ENCODE measurements at regions not wholly inside any gene's neighbourhood (a gene's known extent, or its start where the extent isn't known, plus 50 kb on each side); places are given as distances from the start of the nearest gene placed in this dataset.

DNA sequence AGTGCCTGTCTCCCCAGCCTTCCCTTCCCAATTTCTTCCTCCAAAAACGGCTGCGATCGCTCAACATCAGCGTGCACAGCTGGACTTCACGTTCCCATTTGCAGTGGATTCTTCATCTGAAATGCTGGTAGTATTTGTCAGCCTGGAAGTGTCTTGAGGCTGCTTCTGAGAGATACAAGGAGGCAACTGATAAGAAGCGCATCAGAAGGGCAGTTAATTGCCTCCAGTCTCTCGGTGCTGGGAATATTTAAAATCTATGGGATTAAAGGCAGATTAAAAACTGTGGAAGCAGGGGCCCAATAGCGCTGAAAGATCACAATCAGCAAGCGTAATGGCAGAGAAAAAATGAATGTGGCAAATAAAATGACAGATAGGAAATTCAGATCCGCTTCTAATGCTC, 450.0 kb downstream of the GATA3 start:
- Histone ChIP-seq H3K36me3 (ENCODE audit: control insufficient read depth in 2 of 2, insufficient read depth in 2 of 2, low read length in 2 of 2) (no peaks in the 10 kb centered on the region), H3K9me3 (ENCODE audit: control insufficient read depth in 2 of 2, low read length in 2 of 2) (no peaks in the 10 kb centered on the region), H3K4me3 (ENCODE audit: low read length in 2 of 2) (no peak overlapping the region), H3K27me3 (ENCODE audit: control insufficient read depth in 1 of 2, insufficient read depth in 2 of 2, low read length in 2 of 2) (peaks cover 0 to 6% of the 10 kb centered on the region in 2 donors), H3K9ac (ENCODE audit: low read length in 2 of 2) (no peak overlapping the region), H3K27ac (ENCODE audit: low read length) (no peak overlapping the region), H3K4me1 (ENCODE audit: control insufficient read depth, insufficient read depth, low read length) (no peaks in the 10 kb centered on the region)

DNA sequence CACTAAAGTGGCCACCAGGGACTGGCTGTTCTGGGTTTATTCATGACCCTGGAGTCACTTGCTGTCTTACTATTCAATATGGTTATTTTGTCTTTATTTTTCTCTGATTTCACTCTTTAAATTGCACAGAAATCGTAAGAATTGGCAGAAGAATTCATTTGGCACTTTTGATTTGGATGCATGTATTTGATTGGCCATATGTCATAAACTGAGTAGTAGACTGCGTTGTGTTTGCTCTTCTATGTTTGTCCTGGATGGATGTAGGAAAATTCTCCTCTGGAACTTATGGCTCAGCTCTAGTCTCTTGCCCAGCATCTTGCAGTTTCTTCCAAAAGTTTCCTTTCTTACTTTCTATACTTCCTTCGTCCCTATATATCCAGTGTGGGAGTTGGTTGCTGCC, 452.7 kb downstream of the GATA3 start:
- Histone ChIP-seq H3K9ac (ENCODE audit: low read length in 2 of 2) (no peak overlapping the region), H3K4me3 (ENCODE audit: low read length in 2 of 2) (no peak overlapping the region), H3K27me3 (ENCODE audit: control insufficient read depth in 1 of 2, insufficient read depth in 2 of 2, low read length in 2 of 2) (peaks cover 0 to 6% of the 10 kb centered on the region in 2 donors), H3K36me3 (ENCODE audit: control insufficient read depth in 2 of 2, insufficient read depth in 2 of 2, low read length in 2 of 2) (no peaks in the 10 kb centered on the region), H3K27ac (ENCODE audit: low read length) (no peak overlapping the region), H3K9me3 (ENCODE audit: control insufficient read depth in 2 of 2, low read length in 2 of 2) (no peaks in the 10 kb centered on the region), H3K4me1 (ENCODE audit: control insufficient read depth, insufficient read depth, low read length) (no peaks in the 10 kb centered on the region)

DNA sequence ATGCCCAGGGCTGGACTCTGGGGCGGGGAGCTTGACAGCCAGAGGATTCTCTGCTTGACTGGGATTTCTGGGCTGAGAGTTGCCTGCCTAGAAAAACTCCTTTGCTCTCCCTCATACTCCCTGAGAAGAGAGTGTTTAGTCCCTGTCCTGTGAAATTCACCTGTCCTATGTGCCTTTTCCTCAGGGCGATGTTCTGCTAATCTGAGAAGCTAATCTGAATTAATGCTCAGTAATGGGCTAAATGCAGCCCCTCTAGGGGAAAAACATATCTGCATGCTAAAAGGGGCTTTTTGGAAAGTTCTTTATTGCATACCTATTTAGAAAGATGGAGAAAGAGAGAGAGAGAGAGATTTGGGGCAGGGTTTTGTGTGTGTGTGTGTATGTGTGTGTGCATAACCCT, 454.4 kb downstream of the GATA3 start:
- Histone ChIP-seq H3K9me3 (ENCODE audit: control insufficient read depth in 2 of 2, low read length in 2 of 2) (no peaks in the 10 kb centered on the region), H3K9ac (ENCODE audit: low read length in 2 of 2) (no peak overlapping the region), H3K27ac (ENCODE audit: low read length) (no peak overlapping the region)

DNA sequence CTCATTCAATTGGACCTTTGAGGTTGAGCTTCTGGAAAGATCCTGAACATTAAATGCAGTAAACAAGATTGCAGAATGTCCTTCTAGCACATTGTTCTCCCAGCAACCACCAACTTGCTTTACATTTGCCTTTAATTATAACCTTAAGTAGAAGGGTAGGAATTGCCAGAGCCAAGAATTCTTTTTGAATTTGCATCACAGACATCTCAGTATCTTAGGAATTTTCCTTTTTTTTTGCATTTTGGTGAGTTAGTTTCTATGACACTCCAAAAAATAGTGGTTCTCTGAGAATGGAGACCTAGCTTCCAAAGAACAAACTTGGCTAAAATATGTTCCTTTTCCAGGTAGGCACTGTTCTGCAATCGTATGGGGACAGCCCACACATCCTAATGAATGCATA, 456.0 kb downstream of the GATA3 start:
- H3K4me1 ChIP-seq (ENCODE audit: control insufficient read depth, insufficient read depth, low read length): no peaks in the 10 kb centered on the region
- no peaks in the 10 kb centered on the region for H3K9me3 ChIP-seq (ENCODE audit: control insufficient read depth in 2 of 2, low read length in 2 of 2)
- no peak overlapping the region for H3K9ac ChIP-seq (ENCODE audit: low read length in 2 of 2)
- H3K27me3 ChIP-seq (ENCODE audit: control insufficient read depth in 1 of 2, insufficient read depth in 2 of 2, low read length in 2 of 2): peaks cover 0 to 5% of the 10 kb centered on the region in 2 donors
- H3K27ac ChIP-seq (ENCODE audit: low read length): no peak overlapping the region
- H3K36me3 ChIP-seq (ENCODE audit: control insufficient read depth in 2 of 2, insufficient read depth in 2 of 2, low read length in 2 of 2): no peaks in the 10 kb centered on the region
- no peak overlapping the region for H3K4me3 ChIP-seq (ENCODE audit: low read length in 2 of 2)

More for the DNA sequence above, 454.4 kb downstream of the GATA3 start:
- Histone ChIP-seq H3K36me3 (ENCODE audit: control insufficient read depth in 2 of 2, insufficient read depth in 2 of 2, low read length in 2 of 2) (no peaks in the 10 kb centered on the region), H3K4me1 (ENCODE audit: control insufficient read depth, insufficient read depth, low read length) (no peaks in the 10 kb centered on the region), H3K27me3 (ENCODE audit: control insufficient read depth in 1 of 2, insufficient read depth in 2 of 2, low read length in 2 of 2) (peaks cover 0 to 6% of the 10 kb centered on the region in 2 donors), H3K4me3 (ENCODE audit: low read length in 2 of 2) (no peak overlapping the region)

DNA sequence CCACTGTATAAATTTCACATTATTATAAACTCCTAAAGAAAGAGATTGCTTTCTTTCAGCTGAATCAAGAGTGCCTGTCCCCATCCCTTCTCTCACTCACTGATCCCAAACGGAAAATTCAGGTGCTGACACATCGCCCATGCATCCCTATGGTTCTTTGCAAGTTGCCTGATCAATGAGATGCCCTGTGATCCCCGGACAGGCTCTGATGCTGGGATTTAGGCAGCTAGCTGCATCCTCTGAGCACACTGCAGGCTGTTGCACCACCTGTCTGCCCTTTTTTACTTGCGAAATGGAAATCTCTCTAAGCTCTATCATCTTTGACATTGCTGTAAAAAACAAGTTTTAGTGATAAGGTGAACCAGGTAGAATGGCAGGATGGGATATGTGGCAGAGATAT, 456.5 kb downstream of the GATA3 start:
- Histone ChIP-seq H3K27me3 (ENCODE audit: control insufficient read depth in 1 of 2, insufficient read depth in 2 of 2, low read length in 2 of 2) (peaks cover 0 to 3% of the 10 kb centered on the region in 2 donors), H3K27ac (ENCODE audit: low read length) (no peak overlapping the region), H3K9me3 (ENCODE audit: control insufficient read depth in 2 of 2, low read length in 2 of 2) (no peaks in the 10 kb centered on the region), H3K9ac (ENCODE audit: low read length in 2 of 2) (no peak overlapping the region), H3K4me1 (ENCODE audit: control insufficient read depth, insufficient read depth, low read length) (no peaks in the 10 kb centered on the region), H3K36me3 (ENCODE audit: control insufficient read depth in 2 of 2, insufficient read depth in 2 of 2, low read length in 2 of 2) (no peaks in the 10 kb centered on the region), H3K4me3 (ENCODE audit: low read length in 2 of 2) (no peak overlapping the region)

DNA sequence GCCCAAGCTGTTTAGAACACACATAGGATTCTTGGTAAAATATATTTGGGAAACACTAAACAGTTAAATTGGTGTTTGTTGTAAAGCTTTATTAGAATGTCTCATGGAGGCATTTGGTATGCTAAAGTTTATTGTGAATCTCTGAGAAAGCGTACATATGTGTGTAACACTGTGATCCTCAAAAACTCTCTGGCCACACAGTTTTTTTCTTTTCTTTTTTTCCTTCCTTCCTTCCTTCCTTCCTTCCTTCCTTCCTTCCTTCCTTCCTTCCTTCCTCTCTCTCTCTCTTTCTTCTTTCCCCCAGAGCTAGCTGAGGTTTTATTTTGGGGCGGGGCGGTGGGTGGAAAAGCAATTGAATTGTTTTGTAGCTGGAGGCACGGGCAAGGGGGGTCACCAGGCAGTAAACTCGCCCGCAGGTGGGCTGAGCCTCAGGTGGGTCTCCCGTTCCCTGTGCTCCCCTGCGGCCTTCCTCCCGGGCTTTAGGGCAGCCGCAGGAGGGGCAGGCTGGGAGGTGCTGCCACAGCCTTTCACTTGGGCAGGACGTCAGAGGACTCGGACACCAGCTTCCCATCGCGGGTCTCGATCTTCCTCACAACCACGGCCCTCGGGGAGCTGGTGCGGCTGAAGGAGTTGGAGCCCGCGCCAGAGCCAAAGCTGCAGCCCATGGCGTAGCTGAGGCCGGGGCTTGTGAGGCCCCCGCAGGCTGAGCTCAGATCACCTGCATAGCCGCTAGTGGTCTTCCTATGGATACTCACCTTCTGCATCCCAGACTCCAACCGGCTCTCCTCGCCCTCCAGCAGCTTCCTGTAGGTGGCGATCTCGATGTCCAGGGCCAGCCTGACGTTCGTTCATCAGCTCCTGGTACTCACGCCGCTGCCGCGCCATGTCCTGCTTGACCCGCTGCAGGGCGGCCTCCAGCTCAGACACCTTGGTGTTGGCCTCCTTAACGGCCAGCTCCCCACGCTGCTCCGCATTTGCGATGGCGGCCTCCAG, 459.0 kb downstream of the GATA3 start:
- no peaks in the 10 kb centered on the region for H3K27me3 ChIP-seq (ENCODE audit: control insufficient read depth in 1 of 2, insufficient read depth in 2 of 2, low read length in 2 of 2)
- no peaks in the 10 kb centered on the region for H3K9me3 ChIP-seq (ENCODE audit: control insufficient read depth in 2 of 2, low read length in 2 of 2)
- no peaks in the 10 kb centered on the region for H3K4me1 ChIP-seq (ENCODE audit: control insufficient read depth, insufficient read depth, low read length)
- H3K27ac ChIP-seq (ENCODE audit: low read length): no peak overlapping the region
- H3K4me3 ChIP-seq (ENCODE audit: low read length in 2 of 2): no peak overlapping the region
- H3K9ac ChIP-seq (ENCODE audit: low read length in 2 of 2): no peak overlapping the region
- H3K36me3 ChIP-seq (ENCODE audit: control insufficient read depth in 2 of 2, insufficient read depth in 2 of 2, low read length in 2 of 2): no peaks in the 10 kb centered on the region

DNA sequence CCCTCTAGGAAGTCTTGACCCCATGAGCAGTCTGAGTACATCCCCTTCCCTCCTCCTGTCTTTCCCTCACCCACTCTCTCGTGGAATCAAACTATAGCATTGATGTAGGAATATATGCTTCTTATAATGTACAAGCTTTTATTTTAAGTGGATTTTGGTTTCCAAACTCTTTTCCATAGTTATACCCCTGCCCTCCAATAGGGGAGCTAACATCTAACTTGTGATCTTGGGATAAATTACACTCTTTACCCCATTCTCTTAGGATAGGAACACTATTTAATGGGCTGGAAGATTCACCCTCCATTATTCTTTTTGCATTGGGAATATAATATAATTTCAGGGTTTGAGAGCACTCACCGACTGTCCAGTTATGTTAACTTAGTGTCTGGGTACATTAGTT, 465.9 kb downstream of the GATA3 start:
- Histone ChIP-seq H3K9me3 (ENCODE audit: control insufficient read depth in 2 of 2, low read length in 2 of 2) (no peaks in the 10 kb centered on the region), H3K4me1 (ENCODE audit: control insufficient read depth, insufficient read depth, low read length) (no peaks in the 10 kb centered on the region), H3K9ac (ENCODE audit: low read length in 2 of 2) (no peak overlapping the region), H3K27ac (ENCODE audit: low read length) (no peak overlapping the region), H3K4me3 (ENCODE audit: low read length in 2 of 2) (no peak overlapping the region), H3K36me3 (ENCODE audit: control insufficient read depth in 2 of 2, insufficient read depth in 2 of 2, low read length in 2 of 2) (no peaks in the 10 kb centered on the region), H3K27me3 (ENCODE audit: control insufficient read depth in 1 of 2, insufficient read depth in 2 of 2, low read length in 2 of 2) (no peaks in the 10 kb centered on the region)

DNA sequence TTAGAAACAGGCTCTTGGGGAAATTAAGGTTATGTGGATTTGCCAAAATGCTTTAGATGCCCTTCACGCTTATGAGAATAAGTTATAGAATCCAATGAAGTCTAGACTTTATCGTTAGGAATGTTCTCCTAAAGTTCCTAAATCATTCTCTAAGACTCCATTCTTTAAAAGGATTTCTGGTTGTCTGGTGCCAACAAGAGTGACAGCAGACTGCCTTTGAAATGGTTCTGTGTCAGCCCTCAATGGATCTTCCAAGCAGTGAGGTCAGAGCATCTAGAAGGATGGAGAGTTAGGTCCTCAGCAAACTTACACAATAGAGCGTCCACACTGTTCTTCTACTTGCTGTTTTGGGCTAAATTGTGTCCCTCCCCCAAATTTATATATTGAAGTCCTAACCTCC, 473.3 kb downstream of the GATA3 start:
- H3K36me3 ChIP-seq (ENCODE audit: control insufficient read depth in 2 of 2, insufficient read depth in 2 of 2, low read length in 2 of 2): no peaks in the 10 kb centered on the region
- no peak overlapping the region for H3K27ac ChIP-seq (ENCODE audit: low read length)
- H3K9ac ChIP-seq (ENCODE audit: low read length in 2 of 2): no peak overlapping the region

DNA sequence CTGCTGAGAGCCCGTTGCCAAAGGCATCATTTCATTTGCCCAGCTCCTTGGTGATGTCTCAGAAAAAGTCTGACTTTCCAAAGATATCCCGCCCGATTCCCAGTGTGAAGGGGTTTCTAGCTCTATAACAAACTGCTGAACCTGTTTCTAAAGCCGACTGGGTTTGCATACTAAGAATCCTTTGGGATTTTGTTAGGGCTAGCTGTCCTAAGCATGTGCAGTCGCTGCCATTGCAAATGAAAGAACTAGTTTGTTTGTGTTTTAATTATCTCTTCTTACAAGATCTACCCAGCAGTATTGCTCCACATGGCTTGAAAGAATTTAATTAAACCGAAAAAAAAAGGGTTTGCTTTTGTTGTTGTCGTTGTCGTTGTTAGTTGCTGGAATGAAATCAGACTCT, 476.6 kb downstream of the GATA3 start:
- Histone ChIP-seq H3K9me3 (ENCODE audit: control insufficient read depth in 2 of 2, low read length in 2 of 2) (peaks cover 2 to 4% of the 10 kb centered on the region in 2 donors), H3K4me1 (ENCODE audit: control insufficient read depth, insufficient read depth, low read length) (no peaks in the 10 kb centered on the region), H3K36me3 (ENCODE audit: control insufficient read depth in 2 of 2, insufficient read depth in 2 of 2, low read length in 2 of 2) (no peaks in the 10 kb centered on the region), H3K9ac (ENCODE audit: low read length in 2 of 2) (no peak overlapping the region), H3K27me3 (ENCODE audit: control insufficient read depth in 1 of 2, insufficient read depth in 2 of 2, low read length in 2 of 2) (peaks cover 0 to 2% of the 10 kb centered on the region in 2 donors), H3K4me3 (ENCODE audit: low read length in 2 of 2) (no peak overlapping the region), H3K27ac (ENCODE audit: low read length) (no peak overlapping the region)

More for the DNA sequence above, 473.3 kb downstream of the GATA3 start:
- Histone ChIP-seq H3K4me3 (ENCODE audit: low read length in 2 of 2) (no peak overlapping the region), H3K4me1 (ENCODE audit: control insufficient read depth, insufficient read depth, low read length) (no peaks in the 10 kb centered on the region), H3K9me3 (ENCODE audit: control insufficient read depth in 2 of 2, low read length in 2 of 2) (peaks cover 2 to 4% of the 10 kb centered on the region in 2 donors), H3K27me3 (ENCODE audit: control insufficient read depth in 1 of 2, insufficient read depth in 2 of 2, low read length in 2 of 2) (no peaks in the 10 kb centered on the region)

DNA sequence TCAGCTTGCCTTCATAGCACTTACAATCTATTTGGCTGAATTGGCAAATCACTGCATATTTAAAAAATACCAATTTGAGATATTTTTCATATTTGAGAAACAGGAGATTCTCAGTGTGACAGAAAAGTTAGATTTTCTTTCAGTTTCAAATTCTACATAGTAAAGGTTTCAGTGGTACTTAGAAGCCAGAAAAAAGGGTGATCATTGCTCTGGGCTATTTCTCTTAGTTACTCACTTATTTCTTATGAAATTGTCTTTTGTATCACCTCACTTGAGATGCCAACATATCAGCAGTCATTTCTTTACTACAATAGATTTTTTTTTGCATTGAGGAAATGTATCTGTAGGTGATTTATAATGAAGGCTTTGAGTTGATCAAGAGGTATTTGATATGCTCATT, 478.2 kb downstream of the GATA3 start:
- Histone ChIP-seq H3K4me1 (ENCODE audit: control insufficient read depth, insufficient read depth, low read length) (no peaks in the 10 kb centered on the region), H3K9ac (ENCODE audit: low read length in 2 of 2) (no peak overlapping the region), H3K36me3 (ENCODE audit: control insufficient read depth in 2 of 2, insufficient read depth in 2 of 2, low read length in 2 of 2) (no peaks in the 10 kb centered on the region), H3K27me3 (ENCODE audit: control insufficient read depth in 1 of 2, insufficient read depth in 2 of 2, low read length in 2 of 2) (peaks cover 0 to 2% of the 10 kb centered on the region in 2 donors), H3K9me3 (ENCODE audit: control insufficient read depth in 2 of 2, low read length in 2 of 2) (peaks cover 0 to 4% of the 10 kb centered on the region in 2 donors), H3K27ac (ENCODE audit: low read length) (no peak overlapping the region), H3K4me3 (ENCODE audit: low read length in 2 of 2) (no peak overlapping the region)

DNA sequence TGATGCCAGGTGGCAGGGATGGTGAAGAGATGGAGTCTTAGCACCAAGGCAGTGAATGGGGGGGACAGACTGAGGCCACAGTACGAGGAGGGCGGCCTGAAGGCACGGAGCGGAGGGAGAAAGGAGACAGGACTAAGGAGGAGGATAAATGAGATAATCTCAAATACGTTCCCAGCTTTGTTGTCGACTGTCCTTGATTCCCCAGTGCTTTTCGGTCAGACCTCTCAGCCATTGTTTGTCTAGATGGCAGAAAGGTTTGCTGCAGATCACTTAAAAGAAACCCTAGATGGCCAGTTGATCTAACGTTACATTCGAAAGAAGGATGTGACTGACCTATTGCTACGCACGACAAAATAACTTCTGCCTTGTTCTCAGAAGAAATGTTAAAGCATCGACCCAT, 479.0 kb downstream of the GATA3 start:
- no peak overlapping the region for H3K27ac ChIP-seq (ENCODE audit: low read length)
- H3K36me3 ChIP-seq (ENCODE audit: control insufficient read depth in 2 of 2, insufficient read depth in 2 of 2, low read length in 2 of 2): no peaks in the 10 kb centered on the region
- no peak overlapping the region for H3K9ac ChIP-seq (ENCODE audit: low read length in 2 of 2)
- H3K4me1 ChIP-seq (ENCODE audit: control insufficient read depth, insufficient read depth, low read length): no peaks in the 10 kb centered on the region
- H3K4me3 ChIP-seq (ENCODE audit: low read length in 2 of 2): no peak overlapping the region
- H3K27me3 ChIP-seq (ENCODE audit: control insufficient read depth in 1 of 2, insufficient read depth in 2 of 2, low read length in 2 of 2): peaks cover 0 to 2% of the 10 kb centered on the region in 2 donors
- H3K9me3 ChIP-seq (ENCODE audit: control insufficient read depth in 2 of 2, low read length in 2 of 2): no peaks in the 10 kb centered on the region
